Activated T-helper 1 cell treated with anti-CD3 and anti-CD28 coated beads, Interleukin-12 subunit alpha, Interleukin-12 subunit beta, Interleukin-2, Interleukin-4 antibody, amounts not matched to agents 30 ng/mL and 10 ng/mL and 1 ng/mL, durations not matched to agents 14 hours and 24 hours and 36 hours (primary cell): ENCODE measurements at regions not wholly inside any gene's neighbourhood (a gene's known extent, or its start where the extent isn't known, plus 50 kb on each side); places are given as distances from the start of the nearest gene placed in this dataset.
"Not testable (repeated sequence)": the region's sequence is repeated elsewhere in the genome, so short reads cannot be mapped to it uniquely, and the experiment has no call there.

Experiments
- DNase-seq: peaks from one replicate; pipeline ENCODE4 v3.0.0; 2021; ENCODE audit warnings: low spot score
- H3K27ac Mint-ChIP-seq: one replicate; pipeline ENCODE4 v1.8.0; 2021; ENCODE audit warnings: mild to moderate bottlenecking, mixed read lengths
- H3K27me3 Mint-ChIP-seq: one replicate; pipeline ENCODE4 v1.8.0; 2022; ENCODE audit warnings: mild to moderate bottlenecking, moderate library complexity, mixed read lengths; ENCODE audit not compliant: insufficient read depth
- H3K36me3 Mint-ChIP-seq: one replicate; pipeline ENCODE4 v1.8.0; 2021; ENCODE audit warnings: low read depth, mixed read lengths
- H3K4me1 Mint-ChIP-seq: one replicate; pipeline ENCODE4 v1.8.0; 2021; ENCODE audit warnings: low read depth, mixed read lengths
- H3K4me3 Mint-ChIP-seq: one replicate; pipeline ENCODE4 v1.8.0; 2021; ENCODE audit warnings: mild to moderate bottlenecking, moderate library complexity, mixed read lengths
- H3K9me3 Mint-ChIP-seq: one replicate; pipeline ENCODE4 v1.8.0; 2021; ENCODE audit warnings: mixed read lengths
- intact Hi-C: fragments of 100-400 bp; cut with micrococcal nuclease; formaldehyde crosslinking; loops from one replicate; pipeline ENCODE4 v1.15.1; 2024

GRCh38 chr5:8829323-8830029 lies 716.4 kb downstream of the SEMA5A start:
- no peaks in the 10 kb centered on the region for H3K4me1 Mint-ChIP-seq
- intact Hi-C loops: no loop called here
- no peak for DNase-seq
- peaks cover 3% of the 10 kb centered on the region for H3K9me3 Mint-ChIP-seq
- H3K27ac Mint-ChIP-seq: no peak overlapping the region
- no peaks in the 10 kb centered on the region for H3K36me3 Mint-ChIP-seq
- H3K4me3 Mint-ChIP-seq: no peak overlapping the region
- no peaks in the 10 kb centered on the region for H3K27me3 Mint-ChIP-seq

DNA sequence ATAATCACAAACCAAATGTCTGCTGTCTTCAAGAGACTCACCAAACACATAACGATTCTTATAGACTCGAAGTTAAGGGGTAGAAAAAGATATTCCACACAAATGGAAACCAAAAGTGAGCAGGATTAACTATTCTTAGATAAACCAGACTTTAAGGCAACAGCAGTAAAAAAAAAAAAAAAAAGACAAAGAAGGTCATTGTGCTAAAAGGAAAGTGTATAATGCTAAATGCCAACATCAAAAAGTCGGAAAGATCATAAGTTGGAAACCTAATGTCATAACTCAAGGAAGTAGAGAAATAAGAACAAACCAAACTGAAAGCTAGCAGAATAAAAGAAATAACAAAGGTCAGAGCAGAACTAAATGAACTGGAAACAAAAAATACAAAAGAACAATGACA lies 714.6 kb downstream of the SEMA5A start:
- H3K27me3 Mint-ChIP-seq: no peaks in the 10 kb centered on the region
- H3K9me3 Mint-ChIP-seq: peaks cover 3% of the 10 kb centered on the region
- H3K4me3 Mint-ChIP-seq: no peak overlapping the region
- no peaks in the 10 kb centered on the region for H3K36me3 Mint-ChIP-seq
- H3K27ac Mint-ChIP-seq: no peak overlapping the region
- intact Hi-C loops: no loop called here
- DNase-seq: no peak
- H3K4me1 Mint-ChIP-seq: no peaks in the 10 kb centered on the region

GRCh38 chr5:8831854-8832253 lies 714.0 kb downstream of the SEMA5A start:
- Mint-ChIP-seq H3K9me3 (peaks cover 3% of the 10 kb centered on the region), H3K36me3 (no peaks in the 10 kb centered on the region), H3K27ac (no peak overlapping the region), H3K27me3 (no peaks in the 10 kb centered on the region), H3K4me1 (no peaks in the 10 kb centered on the region), H3K4me3 (no peak overlapping the region)
- DNase-seq: no peak
- intact Hi-C loops: no loop called here

DNA sequence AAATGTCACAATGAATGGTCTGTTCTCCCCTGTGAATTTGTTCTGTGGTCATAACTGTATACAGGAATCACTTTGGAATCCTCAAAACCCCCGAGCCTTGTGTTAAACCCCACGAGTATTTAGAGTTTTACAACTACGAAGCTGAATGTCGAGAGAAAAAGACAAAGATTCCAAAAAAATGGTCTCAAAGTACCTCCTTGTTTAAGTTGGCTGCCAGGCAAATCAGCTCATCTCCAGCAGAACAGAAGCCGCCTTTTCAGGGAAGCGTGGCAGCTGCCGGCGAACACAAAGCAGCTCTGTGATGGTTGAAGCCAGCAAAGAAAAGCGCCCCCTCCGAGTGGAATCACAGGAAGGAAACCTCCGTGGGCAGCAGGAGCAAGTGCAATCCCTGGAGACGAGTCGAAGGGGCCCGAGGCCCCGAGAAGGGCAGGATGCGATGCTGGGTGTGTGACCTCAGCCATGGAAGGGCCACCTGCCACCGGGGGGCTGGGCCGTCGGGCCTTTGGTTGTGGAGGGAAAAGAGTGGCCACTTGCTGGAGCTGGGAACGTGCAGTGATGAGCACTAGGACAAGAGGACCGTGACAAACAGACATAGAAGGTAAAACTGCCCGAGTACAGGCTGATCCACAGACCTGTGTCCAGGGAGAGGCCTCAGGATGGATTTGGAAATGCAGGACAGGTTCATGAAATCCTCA lies 706.4 kb downstream of the SEMA5A start:
- peaks cover 27% of the 10 kb centered on the region for H3K9me3 Mint-ChIP-seq
- H3K4me3 Mint-ChIP-seq: no peak overlapping the region
- intact Hi-C loops: no loop called here
- no peaks in the 10 kb centered on the region for H3K27me3 Mint-ChIP-seq
- H3K36me3 Mint-ChIP-seq: no peaks in the 10 kb centered on the region
- no peak for DNase-seq
- no peak overlapping the region for H3K27ac Mint-ChIP-seq
- H3K4me1 Mint-ChIP-seq: no peaks in the 10 kb centered on the region

GRCh38 chr5:8840237-8840636 lies 705.6 kb downstream of the SEMA5A start:
- H3K4me1 Mint-ChIP-seq: no peaks in the 10 kb centered on the region
- H3K9me3 Mint-ChIP-seq: peaks cover 28% of the 10 kb centered on the region
- no peak overlapping the region for H3K27ac Mint-ChIP-seq
- DNase-seq: no peak
- H3K27me3 Mint-ChIP-seq: no peaks in the 10 kb centered on the region
- H3K4me3 Mint-ChIP-seq: no peak overlapping the region
- intact Hi-C loops: no loop called here
- H3K36me3 Mint-ChIP-seq: no peaks in the 10 kb centered on the region

GRCh38 chr5:8840746-8841145 lies 705.1 kb downstream of the SEMA5A start:
- not testable (repeated sequence) for H3K27ac Mint-ChIP-seq

GRCh38 chr5:8842971-8843551 lies 702.8 kb downstream of the SEMA5A start:
- Mint-ChIP-seq H3K4me3 (no peak overlapping the region), H3K27me3 (no peaks in the 10 kb centered on the region), H3K36me3 (no peaks in the 10 kb centered on the region), H3K27ac (no peak overlapping the region), H3K9me3 (peaks cover 25% of the 10 kb centered on the region), H3K4me1 (no peaks in the 10 kb centered on the region)
- intact Hi-C loops: no loop called here
- no peak for DNase-seq

More at GRCh38 chr5:8840746-8841145, 705.1 kb downstream of the SEMA5A start:
- H3K4me1 Mint-ChIP-seq, intact Hi-C loops, H3K27me3 Mint-ChIP-seq, H3K4me3 Mint-ChIP-seq, DNase-seq, H3K36me3 Mint-ChIP-seq: not testable (repeated sequence)
- H3K9me3 Mint-ChIP-seq: peaks cover 28% of the 10 kb centered on the region

DNA sequence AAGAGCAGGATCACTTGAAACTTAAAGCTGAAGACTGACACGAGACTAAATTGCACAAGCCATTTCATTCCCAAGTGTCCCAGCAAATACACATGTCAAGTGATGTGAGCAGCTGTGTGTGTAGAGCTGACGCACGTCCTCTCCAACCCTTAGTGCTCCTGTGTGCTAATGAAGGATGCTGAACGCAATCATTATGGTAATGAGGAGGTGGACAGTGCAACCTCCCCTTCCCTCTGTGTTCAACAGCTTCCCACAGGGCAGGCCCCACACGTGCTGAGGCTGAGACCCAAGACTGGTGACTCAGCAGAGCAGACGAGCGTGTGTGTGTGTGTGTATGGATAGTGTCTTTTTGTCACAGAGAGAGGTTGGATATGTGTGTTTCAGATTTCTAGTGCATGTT lies 702.1 kb downstream of the SEMA5A start:
- H3K36me3 Mint-ChIP-seq: no peaks in the 10 kb centered on the region
- no peaks in the 10 kb centered on the region for H3K4me1 Mint-ChIP-seq
- DNase-seq: no peak
- H3K4me3 Mint-ChIP-seq: no peak overlapping the region
- peaks cover 20% of the 10 kb centered on the region for H3K9me3 Mint-ChIP-seq
- no peak overlapping the region for H3K27ac Mint-ChIP-seq
- intact Hi-C loops: no loop called here
- H3K27me3 Mint-ChIP-seq: no peaks in the 10 kb centered on the region

- no peak for DNase-seq
- no peaks in the 10 kb centered on the region for H3K36me3 Mint-ChIP-seq
- intact Hi-C loops: no loop called here
- no peak overlapping the region for H3K4me3 Mint-ChIP-seq
- peaks cover 20% of the 10 kb centered on the region for H3K9me3 Mint-ChIP-seq
- H3K27me3 Mint-ChIP-seq: no peaks in the 10 kb centered on the region
- no peaks in the 10 kb centered on the region for H3K4me1 Mint-ChIP-seq
- no peak overlapping the region for H3K27ac Mint-ChIP-seq
Observed at GRCh38 chr5:8844206-8844605, 701.7 kb downstream of the SEMA5A start.

- H3K27ac Mint-ChIP-seq: no peak overlapping the region
- no peaks in the 10 kb centered on the region for H3K27me3 Mint-ChIP-seq
- no peak for DNase-seq
- intact Hi-C loops: no loop called here
- peaks cover 17% of the 10 kb centered on the region for H3K9me3 Mint-ChIP-seq
- no peak overlapping the region for H3K4me3 Mint-ChIP-seq
- no peaks in the 10 kb centered on the region for H3K36me3 Mint-ChIP-seq
- H3K4me1 Mint-ChIP-seq: no peaks in the 10 kb centered on the region
Observed at GRCh38 chr5:8844847-8845246, 701.0 kb downstream of the SEMA5A start.

DNA sequence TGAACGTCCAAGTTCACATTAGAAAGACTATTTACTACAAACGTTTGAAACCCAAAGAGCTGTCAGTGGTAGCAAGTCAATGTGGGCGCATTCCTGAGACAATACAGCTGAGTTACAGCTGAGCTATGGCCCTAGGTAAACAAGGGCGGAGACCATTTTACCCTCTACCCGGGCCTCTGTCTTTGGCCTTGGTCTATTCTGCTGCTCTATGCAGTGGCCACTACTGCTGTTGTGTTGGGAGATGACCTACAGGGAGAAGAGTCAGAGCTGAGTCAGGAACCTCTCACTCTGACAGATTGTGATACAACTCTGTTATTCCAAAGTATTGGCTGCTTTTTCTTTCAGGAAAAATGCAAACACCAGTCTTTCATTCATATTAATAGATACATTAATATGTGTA lies 700.6 kb downstream of the SEMA5A start:
- DNase-seq: no peak
- H3K4me3 Mint-ChIP-seq: no peak overlapping the region
- intact Hi-C loops: no loop called here

GRCh38 chr5:8848366-8848765 lies 697.5 kb downstream of the SEMA5A start:
- H3K4me3 Mint-ChIP-seq: no peak overlapping the region
- peaks cover 16% of the 10 kb centered on the region for H3K9me3 Mint-ChIP-seq
- no peaks in the 10 kb centered on the region for H3K4me1 Mint-ChIP-seq
- intact Hi-C loops: no loop called here
- no peaks in the 10 kb centered on the region for H3K27me3 Mint-ChIP-seq
- no peak for DNase-seq
- no peaks in the 10 kb centered on the region for H3K36me3 Mint-ChIP-seq
- H3K27ac Mint-ChIP-seq: no peak overlapping the region

More for the DNA sequence above, 700.6 kb downstream of the SEMA5A start:
- Mint-ChIP-seq H3K27me3 (no peaks in the 10 kb centered on the region), H3K9me3 (peaks cover 16% of the 10 kb centered on the region), H3K36me3 (no peaks in the 10 kb centered on the region), H3K27ac (no peak overlapping the region), H3K4me1 (no peaks in the 10 kb centered on the region)

- no peaks in the 10 kb centered on the region for H3K36me3 Mint-ChIP-seq
- intact Hi-C loops: no loop called here
- H3K27ac Mint-ChIP-seq: no peak overlapping the region
- no peaks in the 10 kb centered on the region for H3K4me1 Mint-ChIP-seq
- H3K27me3 Mint-ChIP-seq: no peaks in the 10 kb centered on the region
- H3K9me3 Mint-ChIP-seq: peaks cover 11% of the 10 kb centered on the region
- DNase-seq: no peak
- no peak overlapping the region for H3K4me3 Mint-ChIP-seq
Observed at GRCh38 chr5:8848997-8849594, 696.8 kb downstream of the SEMA5A start.
